Psoas muscle (tissue), 7 donors: ENCODE measurements at regions not wholly inside any gene's neighbourhood (a gene's known extent, or its start where the extent isn't known, plus 50 kb on each side); places are given as distances from the start of the nearest gene placed in this dataset.

Experiments used
- ATAC-seq, 4 donors: fragments of 200-7000 bp; cut with Tn5 transposase; one replicate each; pipeline ENCODE4 v1.9.1; 2020; ENCODE audit warnings: moderate library complexity in 3 of 4, mild to moderate bottlenecking in 2 of 4
- DNase-seq, 2 donors: peaks; one replicate each; pipeline ENCODE4 v3.0.0-alpha.2; 2020
- H3K27ac ChIP-seq: fragments of 200-600 bp; one replicate; pipeline ENCODE4 v1.8.0; 2022
- H3K27me3 ChIP-seq, 3 donors: fragments of 200-600 bp in 1 of 3; one replicate each; pipeline versions ENCODE4 v1.6.1 to v1.8.0; 2013 to 2022; ENCODE audit warnings: low read length in 2 of 3, mild to moderate bottlenecking in 2 of 3, moderate library complexity in 1 of 3; ENCODE audit not compliant: insufficient read depth in 3 of 3
- H3K36me3 ChIP-seq, 2 donors: fragments of 200-600 bp in 1 of 2; one replicate each; pipeline versions ENCODE4 v1.6.1 to v1.8.0; 2013 to 2022; ENCODE audit warnings: low read depth in 1 of 2, mild to moderate bottlenecking in 1 of 2, moderate library complexity in 1 of 2; ENCODE audit not compliant: insufficient read depth in 1 of 2
- H3K4me1 ChIP-seq: fragments of 200-600 bp; one replicate; pipeline ENCODE4 v1.8.0; 2022
- H3K4me3 ChIP-seq: fragments of 200-600 bp; one replicate; pipeline ENCODE4 v1.8.0; 2022; ENCODE audit warnings: mild to moderate bottlenecking
- H3K9me3 ChIP-seq: fragments of 200-600 bp; one replicate; pipeline ENCODE4 v1.8.0; 2022
- WGBS, 3 donors: extraction: QIAGEN DNeasy Blood & Tissue Kit; methylation state at CpG; one replicate each; pipeline versions ENCODE4 v1.1.6 to v1.1.7; 2013; 5-methylcytosine and 5-hydroxymethylcytosine counted together
- intact Hi-C, 2 donors: fragments of 100-400 bp; cut with DNase I; formaldehyde crosslinking; loops; one replicate each; pipeline versions ENCODE4 v1.11.0 to v1.14.2; 2022
- TF ChIP-seq, protein P1 (sequence below): fragments of 200-600 bp; IDR thresholded peaks from one replicate; pipeline ENCODE4 v1.8.0; 2022; ENCODE audit warnings: antibody characterized with exemption
- donor health status: healthy with polysubstance abuse.
- donor health status: DM: no; HTN: no; CAD: no; lungs with moderate emphysema.
- donor health status: Bipolar disorder and iron deficiency.
- donor health status: healthy.
- donor health status: DM: yes; HTN: yes; CAD: no.
- donor health status: DM: no; HTN: no; CAD: no.
- donor health status: DM: yes; HTN: yes; CAD: no.

- H3K27me3 ChIP-seq: no peaks in the 10 kb centered on the region
- ATAC-seq (no peak), DNase-seq (no peak)
- H3K4me1 ChIP-seq: no peaks in the 10 kb centered on the region
- no peaks in the 10 kb centered on the region for H3K36me3 ChIP-seq
- peaks cover 8% of the 10 kb centered on the region for H3K9me3 ChIP-seq
- H3K27ac ChIP-seq: no peak overlapping the region
- no peak overlapping the region for H3K4me3 ChIP-seq
- TF ChIP-seq, protein P1, sequence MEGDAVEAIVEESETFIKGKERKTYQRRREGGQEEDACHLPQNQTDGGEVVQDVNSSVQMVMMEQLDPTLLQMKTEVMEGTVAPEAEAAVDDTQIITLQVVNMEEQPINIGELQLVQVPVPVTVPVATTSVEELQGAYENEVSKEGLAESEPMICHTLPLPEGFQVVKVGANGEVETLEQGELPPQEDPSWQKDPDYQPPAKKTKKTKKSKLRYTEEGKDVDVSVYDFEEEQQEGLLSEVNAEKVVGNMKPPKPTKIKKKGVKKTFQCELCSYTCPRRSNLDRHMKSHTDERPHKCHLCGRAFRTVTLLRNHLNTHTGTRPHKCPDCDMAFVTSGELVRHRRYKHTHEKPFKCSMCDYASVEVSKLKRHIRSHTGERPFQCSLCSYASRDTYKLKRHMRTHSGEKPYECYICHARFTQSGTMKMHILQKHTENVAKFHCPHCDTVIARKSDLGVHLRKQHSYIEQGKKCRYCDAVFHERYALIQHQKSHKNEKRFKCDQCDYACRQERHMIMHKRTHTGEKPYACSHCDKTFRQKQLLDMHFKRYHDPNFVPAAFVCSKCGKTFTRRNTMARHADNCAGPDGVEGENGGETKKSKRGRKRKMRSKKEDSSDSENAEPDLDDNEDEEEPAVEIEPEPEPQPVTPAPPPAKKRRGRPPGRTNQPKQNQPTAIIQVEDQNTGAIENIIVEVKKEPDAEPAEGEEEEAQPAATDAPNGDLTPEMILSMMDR: no peak
- WGBS, 3 donors: 77 to 87% (median 85%) methylated on average over 1 of the region's 1 CpG
- intact Hi-C loops: no loop called here
Observed at GRCh38 chr9:109549386-109549785, 51.3 kb upstream of the PTPN3 start.

DNA sequence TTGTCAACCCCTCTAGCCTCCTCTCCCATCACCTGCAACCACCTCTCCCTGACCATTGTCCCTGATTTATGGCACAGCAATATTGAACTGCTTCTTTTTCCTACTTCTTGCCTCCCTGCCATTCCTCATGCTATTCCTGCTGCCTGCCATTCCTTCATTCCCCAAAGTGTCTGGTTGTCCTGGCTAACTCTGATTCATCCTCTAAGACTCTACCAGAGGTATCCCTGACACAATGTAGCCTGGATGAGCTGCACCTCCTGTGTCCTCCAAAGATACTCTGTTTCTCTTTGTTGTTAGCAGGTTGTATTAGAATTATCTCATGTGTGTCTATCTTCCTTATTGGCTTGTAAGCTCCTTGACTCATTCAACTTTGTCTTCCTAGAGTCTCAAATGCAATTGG is 53.5 kb upstream of the PTPN3 start:
- intact Hi-C loops: no loop called here
- ATAC-seq: no peak
- Histone ChIP-seq H3K27me3 (no peaks in the 10 kb centered on the region), H3K4me1 (no peaks in the 10 kb centered on the region), H3K36me3 (no peaks in the 10 kb centered on the region), H3K9me3 (peaks cover 6% of the 10 kb centered on the region), H3K27ac (no peak overlapping the region), H3K4me3 (no peak overlapping the region)
- TF ChIP-seq, protein P1: no peak
- no peak for DNase-seq

GRCh38 chr9:109555215-109555614 is 57.1 kb upstream of the PTPN3 start:
- no peak for ATAC-seq
- no peaks in the 10 kb centered on the region for H3K9me3 ChIP-seq
- intact Hi-C loops: no loop called here

DNA sequence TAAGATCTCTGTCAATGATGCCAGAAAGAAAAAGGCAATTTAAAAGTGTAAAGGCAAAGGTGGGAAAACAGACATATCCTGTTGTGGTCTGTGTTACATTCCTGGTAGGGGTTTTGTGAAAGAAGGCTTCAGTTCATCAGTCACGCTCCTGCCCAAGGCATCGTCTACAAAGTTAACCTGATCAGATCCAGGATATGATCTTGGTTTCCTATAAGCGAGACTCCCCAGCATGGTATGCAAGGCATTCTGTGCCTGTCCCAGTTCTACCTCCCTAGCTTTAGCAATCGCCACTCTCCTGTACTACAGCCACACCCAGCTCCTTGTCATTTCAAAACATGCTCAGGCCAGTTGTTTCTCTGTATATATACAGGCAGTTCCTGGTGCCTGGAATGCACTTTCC is 58.0 kb upstream of the PTPN3 start:
- TF ChIP-seq, protein P1: no peak
- 67 to 80% (median 74%) methylated on average over 4 of the region's 4 CpGs for WGBS, 3 donors
- H3K4me1 ChIP-seq: peaks cover 10% of the 10 kb centered on the region
- H3K4me3 ChIP-seq: no peak overlapping the region
- no peaks in the 10 kb centered on the region for H3K36me3 ChIP-seq
- H3K27me3 ChIP-seq: no peaks in the 10 kb centered on the region
- H3K9me3 ChIP-seq: no peaks in the 10 kb centered on the region
- no peak for DNase-seq
- intact Hi-C loops: no loop called here
- ATAC-seq: peak in 1 of 4 donors; percentile 33
- no peak overlapping the region for H3K27ac ChIP-seq

More at GRCh38 chr9:109555215-109555614, 57.1 kb upstream of the PTPN3 start:
- Histone ChIP-seq H3K36me3 (no peaks in the 10 kb centered on the region), H3K27me3 (no peaks in the 10 kb centered on the region), H3K4me3 (no peak overlapping the region), H3K27ac (no peak overlapping the region), H3K4me1 (peaks cover 7% of the 10 kb centered on the region)
- TF ChIP-seq, protein P1: no peak
- 74 to 82% (median 76%) methylated on average over 4 of the region's 4 CpGs for WGBS, 3 donors
- no peak for DNase-seq

DNA sequence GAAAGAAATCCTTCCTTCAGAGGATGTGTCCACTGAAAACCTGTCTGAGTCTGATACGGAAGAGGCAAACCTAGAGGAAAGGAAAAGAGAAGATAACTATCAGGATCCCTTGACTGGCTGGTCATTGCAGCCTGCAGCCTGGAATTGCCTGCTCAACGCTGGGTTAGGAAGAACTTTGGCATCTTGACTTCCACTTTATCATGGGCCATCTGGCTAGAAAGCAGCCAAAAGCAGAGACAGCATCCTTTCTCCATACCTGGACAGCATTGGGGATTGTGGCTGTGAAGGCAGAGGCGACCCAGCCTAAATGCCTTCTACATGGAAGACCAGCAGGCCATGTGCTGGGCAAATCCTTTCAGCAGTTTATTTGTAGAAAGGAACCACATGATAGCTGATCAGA is 58.7 kb upstream of the PTPN3 start:
- Histone ChIP-seq H3K4me1 (peaks cover 10% of the 10 kb centered on the region), H3K36me3 (no peaks in the 10 kb centered on the region), H3K27ac (no peak overlapping the region), H3K4me3 (no peak overlapping the region), H3K27me3 (no peaks in the 10 kb centered on the region), H3K9me3 (no peaks in the 10 kb centered on the region)
- no peak for DNase-seq
- intact Hi-C loops: no loop called here
- TF ChIP-seq, protein P1: no peak
- ATAC-seq: no peak
- 64 to 75% (median 72%) methylated on average over 3 of the region's 3 CpGs for WGBS, 3 donors
